ENCODE measurements at regions not wholly inside any gene's neighbourhood (a gene's known extent, or its start where the extent isn't known, plus 50 kb on each side); places are given as distances from the start of the nearest gene placed in this dataset.

GRCh38 chr17:73697872-73698271 lies 53.6 kb upstream of the SDK2 start:
- TF ChIP-seq SMC3 (IDR thresholded peaks at IDR 0.05; ENCODE audit: low read length) (0 out of 2 replicates have a peak, but pooled peaks have one; percentile 19), IRF2 (CRISPR knock-in tag; IDR thresholded peaks at IDR 0.05) (peak; percentile 59; the same call in 1 of the 2 replicates), JDP2 (CRISPR knock-in tag; IDR thresholded peaks at IDR 0.05; ENCODE audit: borderline replicate concordance) (no peak), FOXK2 (IDR thresholded peaks at IDR 0.05) (no peak), ZNF780A (CRISPR knock-in tag; IDR thresholded peaks at IDR 0.05) (no peak)

All from HepG2 (cell line).